OCI-LY3 (cell line): ENCODE measurements at regions not wholly inside any gene's neighbourhood (a gene's known extent, or its start where the extent isn't known, plus 50 kb on each side); places are given as distances from the start of the nearest gene placed in this dataset.

ENCODE experiments used
- CTCF ChIP-seq: fragments of 200-600, 300-600 bp; sonication (generic); IDR thresholded peaks from 2 replicates; pipeline ENCODE4 v1.5.1; 2014; ENCODE audit warnings: antibody characterized with exemption, low read length, low read depth
- EZH2phosphoT487 ChIP-seq: fragments of 200-600 bp; shearing (Covaris generic); IDR thresholded peaks from 2 replicates; pipeline ENCODE4 v1.6.1; 2018; ENCODE audit warnings: antibody characterized with exemption, mixed run types, low read depth

- TF ChIP-seq EZH2phosphoT487 (no peak), CTCF (no peak)
Observed at GRCh38 chr6:18978337-18979128, 591.4 kb downstream of the RNF144B start.
